Pulmonary artery endothelial cell (primary cell): ENCODE measurements at regions not wholly inside any gene's neighbourhood (a gene's known extent, or its start where the extent isn't known, plus 50 kb on each side); places are given as distances from the start of the nearest gene placed in this dataset.

Experiments
- DNase-seq: peaks from one replicate; pipeline ENCODE4 v3.0.0-alpha.2; 2011; ENCODE audit warnings: low read depth, low spot score

DNA sequence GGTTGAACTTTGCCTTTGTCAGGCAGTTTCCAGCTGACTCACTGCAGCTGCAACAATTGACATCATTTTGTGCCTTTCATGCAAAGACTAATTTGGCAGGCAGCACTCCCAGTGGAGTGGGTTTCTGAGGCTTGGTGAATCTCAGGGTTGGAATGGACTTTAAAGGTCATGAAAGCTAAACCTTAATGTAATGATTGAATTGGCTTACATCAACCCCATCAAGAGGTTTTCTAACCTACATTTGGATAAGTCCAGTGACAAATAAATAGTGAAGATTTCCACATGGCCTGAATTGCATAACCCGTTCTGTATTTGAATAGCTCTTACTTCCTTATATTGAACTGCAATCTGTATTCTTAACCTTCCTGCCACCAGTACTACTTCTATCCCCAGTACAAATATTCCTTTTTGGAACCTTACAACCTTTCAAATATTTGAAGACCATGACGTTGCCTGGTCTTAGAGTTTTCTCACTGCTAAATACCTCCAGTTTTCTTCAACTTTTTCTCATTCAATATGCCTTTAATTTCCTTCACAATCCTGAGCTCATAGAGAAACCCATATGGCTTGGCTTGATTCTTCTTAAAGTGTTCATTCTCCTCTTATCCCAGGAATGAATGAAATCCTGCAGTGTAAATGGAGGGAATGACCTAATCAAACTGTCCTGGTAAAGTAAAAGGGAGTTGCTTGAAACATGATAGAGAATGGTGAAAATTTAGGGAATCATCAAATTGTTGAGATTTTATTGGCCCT is 168.1 kb upstream of the NOVA1 start:
- DNase-seq, result no peak

DNA sequence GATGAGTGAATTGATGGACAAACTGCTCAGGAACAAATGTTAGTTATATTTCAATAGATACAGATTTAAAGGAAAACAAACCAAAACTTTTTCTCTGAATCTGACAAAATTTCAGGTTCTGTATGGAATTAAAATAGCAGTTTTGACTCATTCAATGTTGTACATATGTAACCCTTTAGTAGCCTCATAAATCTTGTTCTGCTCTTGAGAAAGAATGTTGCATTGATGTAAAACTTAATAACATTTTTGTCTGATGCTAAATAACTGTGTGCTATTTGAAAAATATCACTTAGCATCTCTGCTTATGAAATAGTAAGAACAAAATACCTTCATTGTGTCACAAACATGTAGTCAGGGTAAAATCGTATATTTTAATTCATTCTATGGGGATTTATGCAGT is 168.9 kb upstream of the NOVA1 start:
- DNase-seq, result no peak

DNA sequence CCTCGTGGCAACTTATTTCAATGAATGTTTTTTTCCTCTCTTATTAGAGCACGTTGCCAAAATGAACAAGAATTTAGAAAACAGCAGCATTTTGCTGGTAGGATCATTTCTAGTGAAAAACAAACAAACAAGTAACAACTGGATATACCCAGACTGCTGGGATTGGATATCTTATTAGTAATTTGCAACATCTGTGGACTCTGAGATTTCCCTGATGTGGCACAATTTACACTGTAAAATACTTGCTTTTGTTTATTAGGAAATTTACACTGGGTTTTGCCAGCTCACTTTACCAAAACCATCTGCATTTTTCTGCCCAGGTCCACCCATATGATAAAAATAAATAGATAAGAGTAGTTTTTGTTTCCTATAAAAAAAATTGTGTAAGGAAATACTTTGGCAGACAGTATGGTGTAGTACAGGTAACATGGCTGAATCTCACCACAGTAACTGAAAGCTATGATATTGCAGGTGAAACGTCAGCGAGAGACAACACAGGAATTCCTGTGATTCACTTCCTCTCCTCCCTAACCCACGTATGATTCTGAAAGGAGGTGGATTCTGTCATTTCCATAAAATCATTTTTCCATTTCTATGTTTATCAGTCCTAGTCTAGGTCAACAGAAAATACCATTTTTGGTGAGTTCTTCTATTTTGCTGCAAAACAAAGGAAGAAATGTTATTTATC is 176.2 kb upstream of the NOVA1 start:
- DNase-seq, result no peak

DNA sequence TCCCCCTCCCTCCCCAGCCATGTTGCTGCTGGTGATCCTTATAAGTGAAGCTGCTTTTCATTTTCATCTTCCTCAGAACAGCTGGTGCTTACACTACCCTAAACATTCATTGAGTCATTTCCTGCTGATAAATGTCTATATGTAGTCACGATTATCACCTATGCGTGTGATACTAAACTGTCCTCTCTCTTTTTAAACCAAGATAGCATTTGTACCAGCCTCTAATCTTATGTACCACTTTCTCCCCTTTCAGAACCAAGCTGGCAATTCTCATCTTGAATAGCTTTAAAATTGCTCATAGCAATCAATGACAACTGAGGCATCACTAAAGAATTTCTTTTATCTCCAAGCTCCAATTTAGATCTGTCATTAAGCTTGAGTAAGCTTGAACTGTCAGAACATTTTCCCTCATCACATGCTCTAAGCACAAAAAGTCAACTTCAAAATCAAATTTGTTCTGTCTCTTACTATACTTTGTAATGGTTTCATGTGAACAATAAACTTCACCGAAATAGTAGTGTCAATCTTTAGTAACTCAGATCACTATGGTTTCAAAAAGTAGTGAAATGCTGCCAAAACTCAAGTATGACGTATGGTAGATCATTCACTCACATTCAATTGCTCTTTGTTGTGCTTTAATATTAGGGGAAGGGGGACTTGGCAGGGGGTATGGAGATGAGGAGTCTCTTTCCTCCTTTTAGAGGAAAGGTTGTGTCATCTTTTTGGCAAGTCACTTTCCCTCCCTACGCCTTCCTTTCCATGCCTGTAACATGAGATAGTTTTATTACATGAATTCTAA is 178.1 kb upstream of the NOVA1 start:
- no peak for DNase-seq

DNA sequence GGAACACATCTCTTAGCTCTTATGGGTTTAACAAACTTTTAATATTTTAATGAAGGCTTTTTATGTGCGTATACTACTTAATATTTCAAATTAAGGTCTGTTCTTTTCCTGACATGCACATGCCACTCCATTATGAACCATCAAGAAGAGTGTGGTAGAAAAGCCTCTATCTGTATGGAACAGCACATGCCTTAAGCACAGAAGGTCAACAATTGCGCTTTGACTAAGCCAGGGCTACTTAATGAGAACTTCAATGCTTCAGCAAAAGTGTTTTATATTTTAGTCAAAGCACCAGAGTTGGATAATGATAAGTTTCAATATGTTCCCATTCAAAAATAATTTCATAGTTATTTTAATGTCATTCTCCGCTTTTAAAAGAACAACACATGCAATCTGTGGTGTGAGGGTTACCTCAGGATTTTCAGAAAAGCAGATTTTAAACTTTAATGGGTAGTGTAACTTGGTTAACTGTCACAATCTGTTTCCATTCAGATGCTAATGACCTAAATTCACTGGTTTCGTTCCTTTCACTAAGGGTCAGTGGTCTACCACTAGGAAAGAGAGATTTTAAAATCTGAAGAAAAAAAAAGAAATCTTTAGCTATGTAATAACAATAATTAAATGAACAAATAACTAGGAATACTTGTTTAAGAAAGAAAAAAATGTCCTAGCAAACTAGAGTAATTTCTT is 193.4 kb upstream of the NOVA1 start:
- DNase-seq, result no peak

DNA sequence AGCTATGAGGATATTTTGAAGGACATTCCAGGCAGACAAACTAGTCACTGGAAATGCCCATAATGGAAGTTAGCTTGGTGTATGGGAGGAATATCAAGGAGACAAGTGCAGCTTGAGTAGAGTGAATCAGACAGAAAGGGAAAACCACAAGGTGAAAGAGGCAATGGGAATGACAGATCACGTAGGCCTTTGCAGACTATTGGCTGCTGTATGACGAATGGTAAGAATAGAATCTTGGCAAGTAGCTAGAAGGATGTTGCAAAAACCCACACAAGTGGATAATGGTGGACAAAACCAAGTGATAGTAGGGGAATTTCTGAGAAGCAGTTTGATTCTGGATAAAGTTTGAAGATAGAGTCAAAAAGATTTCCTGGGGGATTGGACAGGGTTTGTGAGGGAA is 196.9 kb upstream of the NOVA1 start:
- DNase-seq, result no peak

DNA sequence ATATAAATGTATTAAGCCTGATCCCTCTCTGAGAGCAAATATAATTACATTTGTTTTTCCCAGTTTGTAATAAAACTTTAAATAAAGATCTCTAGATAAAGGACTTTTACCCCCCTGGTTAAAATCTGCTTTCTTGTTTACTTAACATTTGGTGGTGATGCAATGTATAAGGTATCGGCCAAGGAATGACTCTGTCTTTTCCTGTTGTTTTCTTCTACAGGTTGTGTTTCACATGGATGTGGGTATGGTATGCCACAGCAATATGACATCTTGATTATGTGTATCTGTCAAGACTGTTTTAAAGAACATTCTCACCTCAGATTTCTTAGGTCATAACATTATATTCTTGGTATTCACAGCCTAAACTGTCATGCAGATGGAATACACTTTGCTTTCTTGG is 210.6 kb upstream of the NOVA1 start:
- DNase-seq, result peak; percentile 2

DNA sequence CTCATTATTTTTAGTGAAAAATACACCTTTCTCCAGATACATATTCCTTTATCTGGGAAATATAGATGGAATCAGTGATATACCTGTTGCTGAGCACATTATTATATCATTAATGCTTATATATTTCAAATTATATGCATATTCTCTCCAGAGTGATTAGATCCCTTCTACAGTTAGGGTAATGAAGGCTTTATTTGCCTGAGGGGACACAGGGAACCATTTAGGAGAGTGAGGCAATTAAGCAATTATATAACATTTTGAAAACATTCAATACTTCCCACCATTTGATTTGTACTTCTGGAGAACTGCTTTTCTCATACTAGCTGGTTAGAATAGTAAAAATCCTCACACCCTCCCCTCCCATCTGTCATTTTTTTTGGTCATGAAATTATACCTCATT is 212.8 kb upstream of the NOVA1 start:
- no peak for DNase-seq

DNA sequence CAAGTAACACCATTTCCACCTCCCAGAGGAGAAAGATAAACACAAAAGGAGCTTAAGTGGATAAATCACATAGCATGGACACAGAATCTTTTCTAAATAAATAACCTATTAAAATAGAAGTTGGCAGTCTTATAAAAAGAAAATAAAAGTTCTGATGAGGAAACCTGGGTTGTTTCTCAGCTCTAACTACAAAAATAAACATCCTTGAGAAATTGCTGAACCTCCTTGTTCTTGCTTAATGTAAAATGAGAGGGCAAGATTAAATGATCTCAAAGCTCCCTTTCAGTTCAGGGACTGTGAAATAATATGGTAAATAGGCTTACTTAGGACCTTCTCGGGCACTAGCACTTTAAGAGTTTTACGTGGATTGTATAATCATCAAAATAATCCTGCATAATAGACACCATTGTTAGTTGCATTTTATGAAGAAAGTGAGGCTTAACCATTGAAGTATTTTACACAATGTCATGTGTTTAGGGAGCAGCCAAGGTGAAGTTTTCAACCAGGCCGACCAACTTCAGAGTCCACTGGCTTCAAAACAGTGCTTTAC is 214.0 kb upstream of the NOVA1 start:
- DNase-seq, result no peak

DNA sequence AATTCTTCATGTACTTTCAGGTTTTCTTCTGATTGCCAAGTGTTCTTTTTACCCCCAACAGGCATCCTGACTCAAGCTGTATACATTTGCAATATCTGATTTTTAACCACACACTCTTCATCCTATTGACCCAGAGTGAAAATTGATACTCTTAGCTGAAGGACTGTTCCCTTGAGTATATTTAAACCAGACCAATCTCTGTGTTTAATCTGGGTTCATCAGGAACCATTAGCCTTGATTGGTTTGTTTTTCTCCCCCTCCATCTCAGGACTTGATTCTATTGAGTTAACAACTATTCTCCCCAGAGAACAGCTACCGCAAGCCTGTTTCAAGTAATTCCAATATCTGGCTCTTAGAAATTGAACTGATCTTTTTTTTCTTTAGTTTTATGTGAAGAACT is 222.3 kb upstream of the NOVA1 start:
- no peak for DNase-seq

DNA sequence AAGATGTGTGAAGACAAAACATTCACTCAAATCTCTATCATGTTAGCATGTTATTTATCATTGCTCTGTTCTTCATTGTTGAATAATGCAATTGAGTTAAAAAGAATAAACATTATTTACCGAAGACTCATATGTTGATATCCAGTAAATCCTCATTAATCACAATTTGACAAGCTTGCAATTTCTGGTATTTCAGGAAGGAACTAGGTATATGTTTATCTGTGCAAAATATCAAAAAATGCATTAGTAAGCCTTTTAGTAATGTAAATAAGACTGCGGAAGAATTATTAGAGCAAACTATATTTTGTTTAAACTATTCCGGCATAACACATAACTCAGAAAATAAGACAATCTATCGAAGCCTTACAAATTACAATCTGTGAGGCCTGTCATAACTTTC is 222.7 kb upstream of the NOVA1 start:
- no peak for DNase-seq

DNA sequence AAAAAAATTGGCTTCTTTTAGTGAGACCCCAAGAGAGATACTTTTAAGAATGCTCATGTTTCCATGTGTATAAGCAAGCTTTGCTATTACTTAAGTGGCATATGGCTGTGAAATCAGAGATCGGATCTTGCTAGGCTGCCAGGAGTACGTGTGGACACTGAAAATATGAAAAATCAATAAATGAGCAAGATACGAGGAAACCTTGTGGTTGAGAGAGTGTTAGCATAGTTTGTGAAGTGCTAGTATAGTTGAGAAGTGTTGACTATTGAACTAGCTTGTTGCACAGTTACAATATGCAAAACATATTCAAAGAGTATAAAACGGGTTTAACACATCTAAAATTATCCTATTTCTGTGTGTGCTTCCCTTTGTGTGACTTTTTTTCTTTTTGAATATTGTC is 230.9 kb upstream of the NOVA1 start:
- no peak for DNase-seq

DNA sequence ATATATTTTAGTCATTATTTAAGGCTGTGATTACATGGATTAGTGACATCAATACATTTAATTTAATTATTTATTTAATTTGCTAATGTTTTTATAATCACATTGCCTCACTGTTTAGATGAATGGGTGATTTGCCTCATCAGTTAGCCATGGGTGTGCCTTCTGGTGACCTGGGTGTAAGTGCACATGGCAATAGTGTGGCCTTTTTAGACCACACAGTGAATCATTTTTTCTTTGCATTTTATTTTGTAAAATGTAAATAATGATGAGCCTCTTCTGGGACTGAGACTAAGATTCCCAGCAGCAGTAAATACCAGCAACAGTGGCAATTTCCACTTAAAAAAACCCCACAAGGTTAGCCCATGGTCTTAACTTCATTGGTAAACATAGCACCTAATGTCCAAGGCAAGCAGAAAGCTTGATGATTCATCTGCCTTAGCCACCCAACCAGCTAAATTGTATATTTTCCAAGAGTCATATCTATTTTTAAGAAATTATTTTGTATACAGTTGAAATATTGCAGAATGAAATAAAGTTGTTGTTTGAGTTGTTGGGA is 235.9 kb upstream of the NOVA1 start:
- no peak for DNase-seq

DNA sequence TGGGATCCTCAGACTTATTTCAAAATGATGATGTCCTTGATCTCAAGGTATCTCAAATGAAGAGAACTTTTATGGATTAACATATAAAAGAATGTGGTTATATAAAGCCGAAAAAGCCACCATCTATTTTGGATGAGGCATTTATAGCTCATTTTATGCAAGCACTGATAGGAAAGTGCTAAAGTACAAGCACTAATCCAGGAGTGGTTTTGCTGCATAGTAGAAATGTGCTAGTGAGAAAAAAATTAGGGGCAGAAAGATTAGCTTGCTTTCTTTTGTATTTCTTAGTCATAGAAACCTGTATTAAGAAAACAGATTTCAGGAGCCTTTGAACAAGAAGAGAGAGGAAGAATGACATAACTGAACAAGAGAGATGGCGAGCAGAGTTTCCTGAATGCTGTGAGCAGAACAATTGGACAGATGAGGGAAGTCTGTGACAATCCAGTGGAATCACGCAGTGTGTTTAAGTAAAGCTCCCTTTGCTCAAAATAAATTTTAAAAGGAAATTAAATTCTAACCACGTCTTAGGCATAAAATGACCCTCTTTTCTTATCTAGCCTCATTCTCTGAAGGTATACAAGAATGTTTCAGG is 238.2 kb upstream of the NOVA1 start:
- peak; percentile 15 for DNase-seq

DNA sequence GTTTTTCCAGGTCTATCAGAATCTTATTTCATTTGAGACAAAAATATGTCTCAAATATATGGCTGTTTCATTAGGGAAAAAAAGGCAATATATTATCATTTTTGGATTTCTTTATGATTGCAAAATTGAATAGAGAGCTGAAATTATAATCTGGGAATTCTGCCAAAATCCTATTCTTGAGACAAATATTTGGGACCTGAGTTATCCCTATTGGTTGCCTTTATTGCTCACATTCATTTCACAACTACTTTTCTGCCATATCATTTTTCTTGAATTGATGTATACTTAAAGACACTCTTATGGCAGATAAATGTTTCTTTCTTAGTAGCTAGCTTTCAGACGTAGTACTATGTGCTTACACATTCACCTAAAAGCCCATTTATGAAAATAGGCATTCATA is 241.6 kb upstream of the NOVA1 start:
- DNase-seq, result no peak

DNA sequence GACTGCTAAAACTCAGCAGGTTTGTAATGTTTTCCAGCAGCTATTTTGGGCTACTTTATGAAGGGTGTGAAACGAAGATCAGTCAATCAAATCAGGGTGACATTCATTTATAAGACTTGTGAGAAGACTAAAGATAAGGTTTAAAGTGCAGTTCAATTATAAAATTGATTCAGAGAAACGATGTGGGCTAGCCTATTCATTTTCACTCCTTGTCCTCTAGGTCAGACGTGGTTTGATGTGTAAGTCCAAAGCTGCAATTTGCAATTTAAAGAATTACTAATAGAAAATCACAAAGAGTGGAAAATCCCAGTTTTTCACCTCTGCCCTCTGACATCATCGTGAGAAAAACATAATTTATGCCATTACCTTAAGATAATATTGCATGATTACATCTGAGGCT is 243.5 kb upstream of the NOVA1 start:
- no peak for DNase-seq

DNA sequence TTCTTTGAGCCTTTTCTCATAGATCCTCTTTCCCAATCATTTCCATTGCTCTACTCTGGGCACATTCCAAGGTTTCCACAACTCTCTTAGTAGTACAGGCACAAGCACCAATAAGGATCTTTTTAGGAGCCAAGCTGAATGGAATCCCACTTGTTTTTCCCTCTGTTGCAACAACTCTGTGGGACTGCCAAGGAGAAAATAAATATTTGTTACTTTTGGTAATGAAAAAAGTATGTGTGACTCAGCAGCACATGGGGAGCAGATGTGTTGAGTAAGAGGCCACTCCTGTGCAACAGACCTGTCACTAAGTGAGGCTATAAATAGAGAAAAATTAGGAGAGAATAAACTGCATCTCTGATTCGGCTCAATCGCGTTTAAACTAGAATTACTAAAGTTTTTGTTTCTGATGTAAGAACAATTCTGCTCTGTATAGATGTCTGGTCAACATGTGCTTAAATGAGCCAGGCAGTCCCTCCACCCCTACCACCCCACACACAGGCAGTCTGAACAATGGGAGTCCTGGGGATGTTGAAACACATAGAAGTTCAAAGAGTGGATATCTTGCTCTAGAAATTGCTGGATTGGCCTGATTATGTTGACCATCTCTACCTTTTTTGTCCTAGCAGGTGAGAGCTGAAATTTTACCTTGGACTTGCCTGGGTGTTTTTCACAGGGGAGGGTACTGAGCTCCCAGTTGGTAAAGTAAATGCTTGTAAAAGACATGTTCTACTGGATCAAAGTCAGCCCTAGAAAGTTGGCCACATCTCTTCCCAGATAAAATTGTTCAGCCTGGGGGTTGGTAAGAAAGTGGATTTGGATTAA is 244.3 kb upstream of the NOVA1 start:
- peak; percentile 27 for DNase-seq

DNA sequence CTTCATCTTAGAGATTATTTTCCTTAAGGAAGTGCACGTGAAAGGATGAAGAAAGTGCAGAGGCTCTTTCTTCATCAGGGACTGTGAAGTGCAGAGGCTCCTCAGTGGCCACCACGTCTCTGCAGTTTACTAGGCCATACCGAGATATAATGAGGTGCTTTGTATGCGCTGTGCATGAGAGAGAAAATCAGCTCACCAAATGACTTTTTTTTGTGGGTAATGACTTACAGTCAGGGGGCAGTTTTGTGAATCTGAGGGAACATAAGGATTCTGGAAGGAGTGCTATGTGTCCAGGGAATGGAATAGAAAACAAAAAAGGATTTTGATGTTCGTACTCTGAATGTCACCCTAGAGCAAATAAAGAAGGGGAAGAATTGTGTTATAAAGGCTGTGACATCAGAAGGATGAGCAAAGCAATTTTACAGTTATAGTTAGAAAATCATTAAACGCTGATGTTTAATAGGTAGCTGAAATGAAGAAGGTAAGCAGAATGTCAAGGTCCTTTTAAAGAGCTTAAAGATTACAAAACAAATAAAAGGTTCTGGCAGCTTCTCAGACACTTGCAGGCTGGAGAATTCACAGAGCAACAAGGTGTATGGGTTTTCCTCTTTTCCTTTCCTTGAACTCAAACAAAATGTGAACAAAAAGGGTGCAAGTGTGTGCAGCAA is 247.5 kb upstream of the NOVA1 start:
- DNase-seq, result no peak

DNA sequence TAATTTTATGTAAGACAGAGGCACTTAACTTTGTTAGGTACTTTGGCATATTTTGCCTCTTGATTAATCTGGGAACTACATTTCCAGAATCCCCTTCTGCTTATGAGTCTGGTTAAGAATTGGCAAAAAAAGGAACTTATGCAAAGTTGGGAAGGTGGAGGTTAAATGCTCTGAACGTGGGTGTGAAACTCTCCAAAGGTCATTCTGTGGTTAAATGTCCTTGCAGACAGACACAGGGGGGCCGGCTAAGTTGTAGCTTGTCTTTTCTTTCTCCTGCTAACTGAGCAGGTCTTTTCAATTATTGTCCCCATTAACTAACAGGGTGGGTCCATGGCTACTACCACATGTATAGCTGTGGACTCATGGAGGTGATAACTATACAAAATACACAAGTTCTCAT is 248.6 kb upstream of the NOVA1 start:
- no peak for DNase-seq

DNA sequence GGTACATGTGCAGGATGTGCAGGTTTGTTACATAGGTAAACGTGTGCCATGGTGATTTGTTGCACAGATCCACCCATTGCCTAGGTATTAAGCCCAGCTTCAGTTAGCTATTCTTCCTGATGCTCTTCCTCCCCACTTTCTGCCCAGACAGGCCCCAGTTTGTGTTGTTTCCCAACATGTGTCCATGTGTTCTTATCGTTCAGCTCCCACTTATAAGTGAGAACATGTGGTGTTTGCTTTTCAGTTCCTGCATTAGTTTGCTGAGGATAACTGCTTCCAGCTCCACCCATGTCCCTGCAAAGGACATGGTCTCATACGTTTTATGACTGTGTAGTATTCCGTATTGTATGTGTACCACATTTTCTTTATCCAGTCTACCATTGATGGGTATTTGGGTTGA is 251.7 kb upstream of the NOVA1 start:
- no peak for DNase-seq
